Progenitor cell of endocrine pancreas (in vitro differentiated cells): ENCODE measurements at regions not wholly inside any gene's neighbourhood (a gene's known extent, or its start where the extent isn't known, plus 50 kb on each side); places are given as distances from the start of the nearest gene placed in this dataset.

Experiments used
- DNase-seq: peaks from one replicate; pipeline ENCODE4 v3.0.0; 2021; ENCODE audit warnings: low spot score; ENCODE audit not compliant: unreplicated experiment
- H3K27ac Mint-ChIP-seq: 2 replicates; pipeline ENCODE4 v1.8.0; 2021; ENCODE audit warnings: mild to moderate bottlenecking, moderate library complexity, mixed read lengths
- H3K27me3 Mint-ChIP-seq: 2 replicates; pipeline ENCODE4 v1.8.0; 2021; ENCODE audit warnings: mixed read lengths
- H3K36me3 Mint-ChIP-seq: 2 replicates; pipeline ENCODE4 v1.8.0; 2022; ENCODE audit warnings: mixed read lengths; ENCODE audit not compliant: insufficient read depth
- H3K4me1 Mint-ChIP-seq: 2 replicates; pipeline ENCODE4 v1.8.0; 2021; ENCODE audit warnings: low read depth, mixed read lengths
- H3K4me3 Mint-ChIP-seq: 2 replicates; pipeline ENCODE4 v1.8.0; 2021; ENCODE audit warnings: low read depth, mild to moderate bottlenecking, moderate library complexity, mixed read lengths
- H3K9me3 Mint-ChIP-seq: 2 replicates; pipeline ENCODE4 v1.8.0; 2021; ENCODE audit warnings: low read depth, mixed read lengths
- CTCF ChIP-seq: fragments of 200-600 bp; sonication (generic); IDR thresholded peaks from one replicate; pipeline ENCODE4 v1.5.0; 2021; ENCODE audit warnings: antibody characterized with exemption, mild to moderate bottlenecking; ENCODE audit not compliant: unreplicated experiment

GRCh38 chr11:27196203-27196897 lies 155.7 kb downstream of the BBOX1 start:
- no peak overlapping the region for H3K4me3 Mint-ChIP-seq
- H3K27me3 Mint-ChIP-seq = no peaks in the 10 kb centered on the region
- no peaks in the 10 kb centered on the region for H3K9me3 Mint-ChIP-seq
- TF ChIP-seq CTCF = no peak
- no peak for DNase-seq
- no peak overlapping the region for H3K27ac Mint-ChIP-seq
- H3K4me1 Mint-ChIP-seq = peaks cover 23% of the 10 kb centered on the region
- H3K36me3 Mint-ChIP-seq = peaks cover 2% of the 10 kb centered on the region

- no peak overlapping the region for H3K27ac Mint-ChIP-seq
- H3K36me3 Mint-ChIP-seq = peaks cover 4% of the 10 kb centered on the region
- H3K4me1 Mint-ChIP-seq = peaks cover 23% of the 10 kb centered on the region
- H3K4me3 Mint-ChIP-seq = no peak overlapping the region
- no peak for DNase-seq
- TF ChIP-seq CTCF = no peak
- peaks cover 4% of the 10 kb centered on the region for H3K9me3 Mint-ChIP-seq
- no peaks in the 10 kb centered on the region for H3K27me3 Mint-ChIP-seq
Measured at GRCh38 chr11:27195837-27196202, 155.2 kb downstream of the BBOX1 start.

GRCh38 chr11:27194976-27195375 lies 154.4 kb downstream of the BBOX1 start:
- Mint-ChIP-seq H3K27ac (peak overlapping the region; percentile 39), H3K27me3 (no peaks in the 10 kb centered on the region), H3K4me3 (no peak overlapping the region), H3K36me3 (peaks cover 5% of the 10 kb centered on the region), H3K9me3 (peaks cover 8% of the 10 kb centered on the region), H3K4me1 (peaks cover 24% of the 10 kb centered on the region)
- TF ChIP-seq CTCF = no peak
- no peak for DNase-seq

- H3K36me3 Mint-ChIP-seq = peaks cover 5% of the 10 kb centered on the region
- H3K4me1 Mint-ChIP-seq = peaks cover 36% of the 10 kb centered on the region
- peaks cover 8% of the 10 kb centered on the region for H3K9me3 Mint-ChIP-seq
- H3K27ac Mint-ChIP-seq = no peak overlapping the region
- no peaks in the 10 kb centered on the region for H3K27me3 Mint-ChIP-seq
- no peak for TF ChIP-seq CTCF
- no peak for DNase-seq
- no peak overlapping the region for H3K4me3 Mint-ChIP-seq
Measured at GRCh38 chr11:27193434-27194225, 153.0 kb downstream of the BBOX1 start.

- Mint-ChIP-seq H3K36me3 (peaks cover 5% of the 10 kb centered on the region), H3K27ac (no peak overlapping the region), H3K4me3 (no peak overlapping the region), H3K27me3 (no peaks in the 10 kb centered on the region), H3K9me3 (peaks cover 8% of the 10 kb centered on the region), H3K4me1 (peaks cover 48% of the 10 kb centered on the region)
- no peak for TF ChIP-seq CTCF
- no peak for DNase-seq
Measured at GRCh38 chr11:27192184-27192583, 151.6 kb downstream of the BBOX1 start.
